ENCODE measurements at regions not wholly inside any gene's neighbourhood (a gene's known extent, or its start where the extent isn't known, plus 50 kb on each side); places are given as distances from the start of the nearest gene placed in this dataset.

DNA sequence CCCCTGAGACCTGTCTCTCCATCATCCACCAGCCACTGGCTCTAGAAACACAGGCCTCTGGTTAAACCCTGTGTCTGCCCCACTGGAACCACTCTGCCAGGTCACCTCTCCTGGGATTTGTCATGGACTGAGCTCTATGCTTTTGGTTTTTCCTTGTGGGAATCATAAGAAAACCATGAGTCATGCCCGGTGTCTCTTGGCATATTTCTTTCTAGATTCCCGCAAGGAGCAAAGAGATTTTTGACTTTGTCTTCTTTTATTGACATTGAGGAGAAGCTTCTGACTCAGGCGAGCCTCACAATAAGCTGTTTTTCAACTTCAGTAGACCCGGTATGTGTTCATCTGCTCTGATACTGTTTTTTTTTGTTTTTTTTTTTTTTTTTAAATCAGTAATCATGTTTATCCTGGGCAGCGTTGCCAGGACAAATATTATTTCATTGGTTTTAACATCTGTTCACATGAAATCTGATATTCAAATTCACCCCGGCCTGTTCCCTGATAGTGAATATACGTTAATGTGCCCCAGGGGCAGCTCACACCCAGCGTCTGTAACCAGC is 207.1 kb downstream of the ACKR3 start:
- CTCF ChIA-PET (ENCODE audit: partially characterized antibody) = interaction anchor here (0.6 to 1.1 kb wide), 3 partner anchors 125 to 832 kb away, joined by 3 read pairs; no protein-coding TSS in a partner anchor
- Histone ChIP-seq H3K79me1 (ENCODE audit: low read depth, low read length) (no peaks in the 10 kb centered on the region), H3K4me1 (replicated peaks in 1 of 4; ENCODE audit: control insufficient read depth in 3 of 4, insufficient read depth in 4 of 4, low read length in 3 of 4) (no peaks in the 10 kb centered on the region; a peak in 1 of 7 replicates), H4K5ac (ENCODE audit: insufficient read length, low read depth, low read length) (no peak overlapping the region), H2BK12ac (ENCODE audit: low read depth, low read length) (no peak overlapping the region), H3K14ac (ENCODE audit: insufficient read length) (no peak overlapping the region), H2BK120ac (replicated peaks; ENCODE audit: low read depth, low read length) (no peak overlapping the region), H4K8ac (ENCODE audit: extremely low read depth, insufficient read depth, low read length) (no peak overlapping the region), H3K56ac (replicated peaks; ENCODE audit: insufficient read length, low read depth, low read length) (no peak overlapping the region), H2AFZ (ENCODE audit: low read length) (no peak overlapping the region), H2BK20ac (ENCODE audit: low read length) (no peak overlapping the region), H3K18ac (ENCODE audit: extremely low read depth, low read length) (no peak overlapping the region), H2AK5ac (ENCODE audit: low read depth, low read length) (no peak overlapping the region), H2BK15ac (ENCODE audit: low read length) (no peak overlapping the region), H3K36me3 (ENCODE audit: control insufficient read depth in 2 of 4, insufficient read depth in 4 of 4, low read length in 3 of 4) (no peaks in the 10 kb centered on the region), H3K23ac (ENCODE audit: insufficient read length) (no peak overlapping the region), H3K4me3 (ENCODE audit: extremely low read depth in 1 of 4, insufficient read depth in 2 of 4, low read depth in 3 of 4, low read length in 4 of 4) (no peak overlapping the region), H3K9me3 (ENCODE audit: insufficient read depth in 2 of 2, low read depth in 1 of 2, low read length in 1 of 2) (no peaks in the 10 kb centered on the region), H3K27ac (ENCODE audit: low read depth, low read length) (no peak overlapping the region), H4K91ac (replicated peaks; ENCODE audit: insufficient read length, low read length) (no peak overlapping the region), H3K27me3 (replicated peaks in 1 of 4; ENCODE audit: control insufficient read depth in 3 of 4, extremely low read depth in 1 of 4, insufficient read depth in 3 of 4, low read length in 3 of 4) (no peaks in the 10 kb centered on the region), H3K23me2 (ENCODE audit: low read depth, low read length) (no peaks in the 10 kb centered on the region), H3K4me2 (ENCODE audit: insufficient read depth in 1 of 2, low read depth in 2 of 2, low read length in 2 of 2) (no peak overlapping the region), H3K4ac (replicated peaks; ENCODE audit: insufficient read length, low read depth, low read length) (no peak overlapping the region), H3K79me2 (ENCODE audit: control insufficient read depth in 1 of 2, insufficient read depth in 2 of 2, low read length in 2 of 2) (no peaks in the 10 kb centered on the region), H4K20me1 (replicated peaks in 1 of 2; ENCODE audit: control insufficient read depth in 1 of 2, insufficient read depth in 2 of 2, low read length in 2 of 2) (no peaks in the 10 kb centered on the region), H3K9ac (replicated peaks in 1 of 4; ENCODE audit: extremely low read depth in 1 of 4, low read depth in 3 of 4, low read length in 3 of 4) (no peak overlapping the region), H2BK5ac (ENCODE audit: low read depth, low read length) (no peak overlapping the region)
- no peak for TF ChIP-seq RXRA (IDR thresholded peaks at IDR 0.05; ENCODE audit: insufficient read depth, low read depth, low read length)
- TF ChIP-seq SP1 (IDR thresholded peaks at IDR 0.05; ENCODE audit: low read depth, low read length) = no peak
- no peak for TF ChIP-seq SAP30 (IDR thresholded peaks at IDR 0.05; ENCODE audit: insufficient read depth, insufficient replicate concordance, low read length)
- TF ChIP-seq POU5F1 (IDR thresholded peaks at IDR 0.05; ENCODE audit: low read depth, low read length) = no peak
- no peak for TF ChIP-seq GTF2F1 (IDR thresholded peaks at IDR 0.05; ENCODE audit: borderline replicate concordance, low read depth, low read length)
- DNase-seq (ENCODE audit: low read depth in 1 of 2, low spot score in 2 of 2) (no peak), FAIRE-seq (no peak)
- 87% methylated on average over 6 of the region's 8 CpGs; no CpG with 5 or more reads in 1 of the 2 experiments for WGBS, 2 experiments (ENCODE audit: extremely low coverage in 1 of 2, insufficient coverage in 1 of 2, insufficient read length in 1 of 2, insufficient replicate concordance in 2 of 2, low coverage in 1 of 2, low lambda C conversion rate in 2 of 2, missing lambda C conversion rate in 1 of 2)
- POLR2A ChIA-PET (ENCODE audit: partially characterized antibody) = no interaction called here

Data from H1 (cell line).